Astrocyte of the hippocampus (primary cell): ENCODE measurements at regions not wholly inside any gene's neighbourhood (a gene's known extent, or its start where the extent isn't known, plus 50 kb on each side); places are given as distances from the start of the nearest gene placed in this dataset.
A peak's percentile ranks its signal among the peaks of the same experiment; 100 is the strongest.

Source experiments
- DNase-seq: peaks from one replicate; pipeline ENCODE4 v3.0.0; 2011; ENCODE audit warnings: low read depth, low spot score

DNA sequence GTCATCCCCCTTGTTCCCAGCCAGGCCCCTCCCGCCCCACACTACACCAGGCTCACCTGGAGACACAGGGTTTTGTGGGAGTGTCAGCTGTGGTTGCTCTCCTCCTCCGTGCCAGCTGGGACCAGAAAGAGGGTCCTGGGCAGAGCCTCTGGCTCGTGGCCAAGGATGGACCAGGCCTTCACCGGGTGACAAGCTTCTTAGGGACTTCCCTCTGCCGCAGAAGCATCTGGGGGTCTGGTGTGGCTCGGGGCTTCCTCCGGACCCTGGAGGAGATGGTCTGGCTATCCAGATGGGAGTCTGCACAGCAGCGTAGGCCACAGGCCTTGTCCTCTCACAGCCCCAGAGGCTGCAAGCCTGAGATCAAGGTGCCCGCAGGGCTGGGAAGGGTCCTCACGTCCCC lies 63.8 kb upstream of the CFAP46 start:
- DNase-seq: no peak

- DNase-seq: no peak
Measured at GRCh38 chr10:133004478-133004877, 62.1 kb upstream of the CFAP46 start.

DNA sequence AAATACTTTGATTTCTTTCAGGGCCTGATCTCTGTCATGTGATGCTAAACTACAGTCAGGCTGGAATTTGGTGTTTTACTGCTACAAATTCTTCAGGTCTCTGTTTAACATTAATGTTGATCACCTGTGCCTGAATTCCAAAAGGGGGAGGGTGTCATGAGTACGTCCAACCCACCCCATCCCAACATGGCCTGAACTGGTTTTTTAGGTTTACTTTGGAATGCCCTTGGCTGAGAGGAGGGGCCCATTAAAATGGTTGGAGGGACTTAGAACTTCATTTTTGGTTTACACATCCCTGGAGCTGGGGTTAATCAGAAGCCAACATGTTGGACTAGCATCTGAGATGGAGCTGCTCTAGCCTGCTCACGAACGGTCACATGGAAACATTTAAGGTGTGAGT lies 60.8 kb upstream of the CFAP46 start:
- DNase-seq: no peak

DNA sequence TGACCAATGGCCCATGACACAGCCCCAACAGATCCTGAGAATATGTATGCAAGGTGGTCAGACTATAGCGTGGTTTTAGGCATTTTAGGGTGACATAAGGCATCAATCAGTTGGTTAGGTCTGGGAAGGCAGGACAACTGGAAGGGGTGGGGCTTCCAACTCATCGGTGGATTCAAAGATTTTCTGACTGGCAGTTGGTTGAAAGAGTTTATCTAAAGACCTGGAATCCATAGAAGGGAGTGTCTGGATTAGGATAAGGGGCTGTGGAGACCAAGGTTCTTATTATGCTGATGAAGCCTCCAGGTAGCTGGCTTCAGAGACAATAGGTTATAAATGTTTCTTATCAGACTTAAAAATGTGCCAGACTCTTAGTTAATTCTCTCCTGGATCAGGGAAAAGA lies 60.3 kb upstream of the CFAP46 start:
- DNase-seq: no peak

- DNase-seq: no peak
Measured at GRCh38 chr10:133001114-133001513, 58.7 kb upstream of the CFAP46 start.

- DNase-seq: no peak
Measured at GRCh38 chr10:133000648-133001047, 58.3 kb upstream of the CFAP46 start.

- no peak for DNase-seq
Measured at GRCh38 chr10:132997517-132998265, 55.3 kb upstream of the CFAP46 start.

DNA sequence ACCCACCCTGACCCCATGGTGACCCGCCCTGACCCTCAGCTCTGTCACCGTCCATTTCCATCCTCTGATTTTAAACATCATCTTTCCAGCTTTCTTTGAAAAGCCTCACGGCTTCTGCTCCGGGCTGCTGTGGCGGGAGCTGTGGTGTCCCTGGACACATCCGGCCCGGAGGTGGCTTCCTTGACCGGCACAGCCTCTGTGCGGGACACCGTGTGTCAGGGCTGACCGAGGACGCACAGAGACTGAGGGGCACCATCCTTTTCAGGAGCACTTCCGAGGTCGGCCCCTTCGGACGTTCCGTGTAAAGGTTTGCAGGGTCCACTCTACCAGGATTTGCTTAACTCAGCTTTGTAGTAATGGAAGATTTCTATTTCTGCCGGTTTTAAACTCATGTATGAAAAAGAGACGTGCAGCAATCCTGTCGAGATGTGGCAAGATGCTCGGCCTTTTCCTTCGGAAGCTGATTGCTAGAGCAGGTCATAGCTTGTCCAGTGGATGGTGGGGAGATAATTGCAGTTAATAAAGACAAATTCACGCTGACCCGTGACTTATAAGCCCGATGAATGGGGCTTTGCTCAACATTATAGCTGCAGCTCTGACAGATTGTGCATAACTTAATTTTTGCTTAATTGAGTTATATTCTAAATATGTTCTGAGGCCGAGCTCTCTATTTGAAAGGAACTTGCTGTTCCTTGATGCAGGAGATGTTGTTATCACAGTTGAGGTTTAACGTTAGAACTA lies 54.4 kb upstream of the CFAP46 start:
- DNase-seq: no peak

DNA sequence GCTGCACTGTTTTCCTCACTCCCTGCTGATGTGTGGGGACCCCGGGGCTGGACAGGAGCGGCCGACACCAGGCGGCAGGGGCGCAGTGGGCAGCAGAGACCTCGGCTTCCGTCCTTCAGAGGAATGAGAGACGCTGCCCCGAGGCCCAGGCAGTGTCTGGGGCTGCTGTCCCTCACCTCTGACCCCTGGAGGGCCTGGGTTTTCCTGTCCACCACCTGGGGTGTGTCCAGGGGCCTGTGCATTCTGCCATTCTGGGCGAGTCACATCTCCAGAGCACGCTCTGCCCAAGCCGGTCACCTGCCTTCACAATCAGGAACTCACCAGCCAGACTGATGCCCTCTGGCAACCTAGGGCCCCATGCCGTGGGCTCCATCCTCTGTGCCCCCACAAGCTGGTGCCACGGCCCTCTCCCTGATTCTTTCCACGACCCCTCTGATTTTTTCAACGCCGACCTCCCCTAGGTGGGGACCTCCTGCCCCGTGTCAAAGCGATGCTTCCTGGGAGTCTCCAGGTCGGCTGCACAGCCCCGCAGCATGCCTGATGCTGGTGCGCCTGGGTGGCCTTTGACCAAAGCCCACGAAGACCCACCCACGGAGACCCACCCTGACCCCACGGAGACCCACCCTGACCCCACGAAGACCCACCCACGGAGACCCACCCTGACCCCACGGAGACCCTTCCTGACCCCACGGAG lies 53.7 kb upstream of the CFAP46 start:
- no peak for DNase-seq

DNA sequence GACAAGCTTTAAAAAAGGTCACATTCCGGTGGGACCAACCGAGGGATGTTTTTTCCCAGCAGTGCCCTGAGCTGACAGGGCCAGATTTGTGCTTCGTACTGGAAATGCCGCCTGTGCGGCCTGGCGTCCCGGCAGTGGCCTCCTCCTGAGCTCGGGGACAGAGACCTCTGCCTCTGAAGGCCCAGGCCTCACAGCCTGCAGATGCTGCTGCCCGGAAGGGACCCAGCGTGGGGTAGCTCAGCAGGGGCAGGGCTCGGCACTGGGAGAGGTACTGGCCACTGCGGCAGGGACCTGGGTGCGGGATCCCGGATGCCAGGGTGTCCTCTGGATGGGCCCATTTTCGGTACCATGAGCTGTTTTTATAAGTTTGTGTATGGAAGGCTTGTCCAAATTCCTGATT lies 52.4 kb upstream of the CFAP46 start:
- no peak for DNase-seq

- DNase-seq: peak; percentile 17
Measured at GRCh38 chr10:132994185-132994796, 51.9 kb upstream of the CFAP46 start.

GRCh38 chr10:132993271-132994184 lies 51.2 kb upstream of the CFAP46 start:
- no peak for DNase-seq

- DNase-seq: no peak
Measured at GRCh38 chr10:132992433-132993215, 50.3 kb upstream of the CFAP46 start.
